ENCODE measurements at regions not wholly inside any gene's neighbourhood (a gene's known extent, or its start where the extent isn't known, plus 50 kb on each side); places are given as distances from the start of the nearest gene placed in this dataset.
"Not testable (repeated sequence)": the region's sequence is repeated elsewhere in the genome, so short reads cannot be mapped to it uniquely, and the experiment has no call there.

GRCh38 chr5:92216852-92217251, 833.7 kb upstream of the ARRDC3 start:
- not testable (repeated sequence) for DNase-seq (ENCODE audit: low read depth in 2 of 3, low spot score in 1 of 3)

- no peak for DNase-seq (ENCODE audit: low read depth in 2 of 3, low spot score in 1 of 3)
Measured at GRCh38 chr5:92215116-92215515, 832.0 kb upstream of the ARRDC3 start.

- DNase-seq (ENCODE audit: low read depth in 2 of 3, low spot score in 1 of 3): no peak
Measured at GRCh38 chr5:92208265-92208664, 825.1 kb upstream of the ARRDC3 start.

- DNase-seq (ENCODE audit: low read depth in 2 of 3, low spot score in 1 of 3): no peak
Measured at GRCh38 chr5:92207151-92207550, 824.0 kb upstream of the ARRDC3 start.

DNA sequence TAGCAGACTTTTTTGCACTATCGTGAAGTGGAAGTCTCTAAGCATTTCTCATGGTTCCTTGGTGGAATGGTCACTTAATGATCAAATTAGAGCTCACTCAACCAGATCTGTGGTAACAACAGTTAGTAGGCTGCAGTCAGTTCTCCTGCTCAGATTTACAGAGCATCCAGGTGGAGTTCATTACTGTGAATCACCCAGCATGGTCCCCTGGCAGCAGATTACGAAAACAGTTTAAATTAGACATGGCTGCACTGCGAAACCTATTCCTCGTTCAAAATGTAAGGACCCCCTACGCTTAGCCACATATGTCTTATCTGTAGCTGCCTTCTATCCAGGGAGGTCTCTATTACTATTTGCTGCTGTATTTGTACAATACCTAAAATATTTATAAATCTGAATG, 823.6 kb upstream of the ARRDC3 start:
- DNase-seq (ENCODE audit: low read depth in 2 of 3, low spot score in 1 of 3): no peak

- DNase-seq (ENCODE audit: low read depth in 2 of 3, low spot score in 1 of 3): not testable (repeated sequence)
Measured at GRCh38 chr5:92199035-92199434, 815.9 kb upstream of the ARRDC3 start.

DNA sequence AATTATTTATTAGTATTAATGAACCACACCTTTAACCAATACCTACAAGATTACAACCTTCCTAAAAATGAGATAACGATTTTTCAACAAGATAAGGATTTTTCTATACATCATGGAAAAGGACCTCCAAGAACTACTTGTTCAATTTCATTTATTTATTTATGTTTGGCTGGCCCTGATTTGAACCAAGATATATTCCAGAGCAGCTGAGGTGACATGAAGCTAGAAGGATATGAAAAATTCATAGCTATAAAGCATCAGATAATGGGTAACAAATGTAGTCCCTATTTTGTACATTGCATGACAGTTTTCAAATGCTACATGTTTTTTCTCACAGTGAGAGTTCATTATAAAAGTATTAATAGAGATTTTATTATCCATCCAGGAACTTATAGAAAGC, 798.5 kb upstream of the ARRDC3 start:
- DNase-seq (ENCODE audit: low read depth in 2 of 3, low spot score in 1 of 3): no peak

- no peak for DNase-seq (ENCODE audit: low read depth in 2 of 3, low spot score in 1 of 3)
Measured at GRCh38 chr5:92180391-92180790, 797.3 kb upstream of the ARRDC3 start.

DNA sequence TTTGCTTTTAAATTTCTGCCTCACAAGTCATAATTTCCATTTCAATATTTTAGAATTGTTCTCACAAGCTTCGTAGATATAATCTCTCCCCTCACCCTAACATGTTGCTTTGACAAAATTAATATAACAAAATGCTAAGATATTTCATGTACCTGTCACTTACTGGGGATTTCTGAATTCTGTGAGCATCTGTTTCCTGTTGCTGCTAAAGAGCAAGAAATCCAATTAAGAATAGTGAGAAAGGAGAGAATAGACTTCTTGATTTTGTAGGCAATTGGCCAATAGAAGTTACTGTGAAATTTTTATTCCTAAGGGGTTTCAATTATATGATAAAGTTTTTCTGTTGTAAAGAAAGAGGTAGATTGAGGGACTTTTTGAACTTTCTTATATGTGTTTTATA, 796.5 kb upstream of the ARRDC3 start:
- DNase-seq (ENCODE audit: low read depth in 2 of 3, low spot score in 1 of 3): no peak

DNA sequence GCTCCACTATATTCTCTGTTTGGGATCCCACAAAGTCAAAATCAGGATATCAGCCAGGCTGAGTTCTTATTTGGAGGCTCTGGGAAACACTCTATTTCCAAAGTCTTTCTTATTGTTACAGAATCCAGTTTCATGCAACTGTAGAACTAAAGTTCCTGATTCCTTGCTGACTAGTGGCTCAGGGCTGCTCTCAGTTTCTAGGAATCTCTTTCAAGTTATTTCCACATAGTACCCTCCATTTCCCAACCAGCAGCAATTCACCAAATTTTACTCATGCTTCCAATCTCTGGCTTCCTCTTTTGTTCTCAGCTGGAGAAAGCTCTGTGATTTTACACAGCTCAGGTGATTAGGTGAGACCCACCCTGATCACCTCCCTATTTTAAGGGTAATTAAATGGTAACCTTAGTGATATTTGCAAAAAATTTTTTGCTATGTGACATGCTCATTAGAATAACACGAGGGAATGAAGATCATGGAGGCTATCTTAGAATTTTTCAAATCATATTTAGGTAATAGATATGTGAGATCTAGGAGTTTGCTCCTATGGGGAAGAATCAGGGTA, 794.9 kb upstream of the ARRDC3 start:
- no peak for DNase-seq (ENCODE audit: low read depth in 2 of 3, low spot score in 1 of 3)

DNA sequence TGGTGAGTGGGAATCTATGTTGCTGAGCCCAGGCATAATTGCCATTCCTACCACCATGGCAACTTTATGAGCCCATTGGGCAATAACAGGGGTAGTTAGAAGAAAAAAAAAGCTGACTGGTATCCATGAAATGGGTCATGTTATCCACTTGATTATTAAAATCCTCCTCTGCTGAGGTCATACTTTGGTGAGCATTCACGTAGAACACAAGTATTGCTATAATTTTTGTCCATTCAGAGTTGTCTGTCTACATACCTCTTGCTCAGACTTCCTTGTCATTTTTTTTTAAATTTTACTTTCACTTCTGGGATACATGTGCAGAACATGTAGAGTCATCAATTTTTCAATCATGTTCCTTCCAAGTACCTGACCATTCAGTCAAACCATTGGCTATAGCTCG, 780.8 kb upstream of the ARRDC3 start:
- DNase-seq (ENCODE audit: low read depth in 2 of 3, low spot score in 1 of 3): no peak

DNA sequence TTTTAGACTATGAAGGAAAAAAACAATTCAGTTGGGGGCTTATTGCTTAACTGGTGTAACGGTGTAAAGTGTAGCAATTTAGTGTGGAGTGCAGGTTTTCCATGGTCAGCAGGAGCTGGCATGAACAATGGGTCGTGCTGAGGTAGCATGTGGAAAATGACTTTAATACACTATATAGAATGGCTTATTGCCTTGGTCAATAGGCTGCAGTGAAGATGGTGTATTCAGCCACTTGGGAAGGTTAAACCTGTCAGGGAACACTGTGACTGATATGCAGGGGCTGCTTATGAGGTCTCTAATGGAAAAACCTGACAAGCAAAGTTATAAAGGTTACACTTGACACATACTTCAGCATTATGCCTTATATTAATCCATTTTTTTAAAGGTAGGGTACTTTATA, 764.7 kb upstream of the ARRDC3 start:
- DNase-seq (ENCODE audit: low read depth in 2 of 3, low spot score in 1 of 3): no peak

DNA sequence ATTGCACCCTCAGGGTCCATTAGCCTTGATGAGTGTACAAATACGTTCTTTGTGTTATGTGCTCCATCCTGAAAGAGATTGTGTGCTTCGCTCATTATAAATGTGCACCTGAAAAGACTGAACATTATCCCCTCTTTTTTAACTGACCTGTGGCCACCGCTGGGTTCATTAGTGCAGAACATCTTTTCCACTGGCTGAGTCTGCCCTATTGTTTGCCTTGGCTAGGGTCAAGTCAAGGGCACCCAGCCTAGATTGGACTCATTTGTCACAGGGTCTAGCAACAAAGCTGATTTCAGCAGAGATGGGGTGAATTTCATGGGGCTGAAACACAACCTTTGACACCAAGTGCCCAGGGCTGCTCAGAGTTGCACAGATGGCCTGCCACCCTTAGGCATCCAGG, 764.1 kb upstream of the ARRDC3 start:
- DNase-seq (ENCODE audit: low read depth in 2 of 3, low spot score in 1 of 3): no peak

GRCh38 chr5:92145852-92146251, 762.7 kb upstream of the ARRDC3 start:
- no peak for DNase-seq (ENCODE audit: low read depth in 2 of 3, low spot score in 1 of 3)

- no peak for DNase-seq (ENCODE audit: low read depth in 2 of 3, low spot score in 1 of 3)
Measured at GRCh38 chr5:92144824-92145223, 761.7 kb upstream of the ARRDC3 start.

DNA sequence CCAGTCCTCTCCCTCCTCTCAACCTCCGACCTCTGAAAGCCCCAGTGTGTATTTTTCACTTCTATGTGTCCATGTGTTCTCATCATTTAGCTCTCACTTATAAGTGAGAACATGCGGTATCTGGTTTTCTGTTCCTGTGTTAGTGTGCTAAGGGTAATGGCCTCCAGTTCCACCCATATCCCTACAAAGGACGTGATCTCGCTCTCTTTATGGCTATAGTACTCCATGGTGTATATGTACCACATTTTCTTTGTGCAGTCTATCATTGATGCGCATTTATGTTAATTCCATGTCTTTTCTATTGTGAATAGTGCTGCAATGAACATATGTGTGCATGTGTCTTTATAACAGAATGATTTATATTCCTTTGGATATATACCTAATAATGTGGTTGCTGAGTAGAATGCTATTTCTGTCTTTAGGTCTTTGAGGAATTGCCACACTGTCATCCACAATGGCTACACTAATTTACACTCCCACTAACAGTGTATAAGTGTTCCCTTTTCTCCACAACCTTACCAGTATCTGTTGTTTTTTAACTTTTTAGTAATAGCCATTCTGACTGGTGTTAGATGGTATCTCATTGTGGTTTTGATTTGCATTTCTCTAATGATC, 749.3 kb upstream of the ARRDC3 start:
- DNase-seq (ENCODE audit: low read depth in 2 of 3, low spot score in 1 of 3): not testable (repeated sequence)

DNA sequence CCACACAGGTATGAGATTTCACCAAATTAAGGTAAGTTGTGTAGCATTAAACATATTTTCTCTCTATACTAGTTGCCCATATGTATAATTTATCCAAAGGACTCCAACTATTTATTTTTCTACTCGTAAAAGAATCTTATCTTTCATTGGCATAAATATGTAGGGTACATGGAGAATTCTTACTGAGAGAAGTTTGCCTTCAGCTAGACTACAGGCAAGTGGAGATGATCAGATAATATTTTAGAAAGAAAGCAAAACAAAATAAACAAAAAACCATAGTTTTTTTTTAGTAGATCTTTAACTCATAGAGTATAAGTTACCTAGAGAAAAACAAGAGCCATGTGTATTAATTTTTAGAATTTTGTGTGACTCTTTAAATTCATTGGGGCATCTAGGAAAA, 743.1 kb upstream of the ARRDC3 start:
- no peak for DNase-seq (ENCODE audit: low read depth in 2 of 3, low spot score in 1 of 3)

GRCh38 chr5:92119110-92119509, 736.0 kb upstream of the ARRDC3 start:
- DNase-seq (ENCODE audit: low read depth in 2 of 3, low spot score in 1 of 3): no peak

- DNase-seq (ENCODE audit: low read depth in 2 of 3, low spot score in 1 of 3): no peak
Measured at GRCh38 chr5:92106808-92107207, 723.7 kb upstream of the ARRDC3 start.

DNA sequence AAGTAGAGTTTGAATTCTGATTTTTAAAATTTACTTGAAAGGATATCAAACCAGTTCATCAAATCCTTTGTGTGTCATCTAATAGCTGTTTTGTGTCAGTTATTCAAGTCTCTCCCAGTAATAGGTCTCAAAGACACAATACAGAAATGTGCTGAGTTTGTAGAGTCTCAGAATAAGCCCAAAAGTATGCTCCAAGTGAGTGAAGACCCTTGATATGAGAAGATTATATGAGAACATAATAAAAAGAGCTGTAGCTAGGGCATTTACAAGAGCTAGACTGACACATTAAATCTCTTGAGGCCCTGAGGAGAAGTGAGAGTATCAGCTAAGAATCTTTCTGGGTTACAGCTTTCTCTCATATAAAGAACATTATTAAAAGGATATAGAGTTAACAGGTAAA, 721.0 kb upstream of the ARRDC3 start:
- no peak for DNase-seq (ENCODE audit: low read depth in 2 of 3, low spot score in 1 of 3)

- no peak for DNase-seq (ENCODE audit: low read depth in 2 of 3, low spot score in 1 of 3)
Measured at GRCh38 chr5:92102313-92102712, 719.2 kb upstream of the ARRDC3 start.

- DNase-seq (ENCODE audit: low read depth in 2 of 3, low spot score in 1 of 3): no peak
Measured at GRCh38 chr5:92092239-92092638, 709.1 kb upstream of the ARRDC3 start.

GRCh38 chr5:92086059-92086811, 703.1 kb upstream of the ARRDC3 start:
- no peak for DNase-seq (ENCODE audit: low read depth in 2 of 3, low spot score in 1 of 3)

Data from stimulated activated CD4-positive, alpha-beta T cell treated with anti-CD3 and anti-CD28 coated beads, Interleukin-12 subunit alpha, Interleukin-12 subunit beta, amount 100 ng/mL, for 48 hours (primary cell).